Smooth muscle cell (in vitro differentiated cells): ENCODE measurements at regions not wholly inside any gene's neighbourhood (a gene's known extent, or its start where the extent isn't known, plus 50 kb on each side); places are given as distances from the start of the nearest gene placed in this dataset.

ENCODE experiments used
- DNase-seq: peaks from one replicate; lab custom pipeline; 2025; ENCODE audit not compliant: unreplicated experiment; lab: John Stamatoyannopoulos, UW
- H2AFZ ChIP-seq: fragments of 200-600 bp; sonication (generic); 2 replicates; pipeline ENCODE4 v1.6.0; 2016; ENCODE audit warnings: antibody characterized with exemption, low read depth, mild to moderate bottlenecking
- H3F3A ChIP-seq: fragments of 200-600 bp; sonication (generic); 2 replicates; pipeline ENCODE4 v1.6.0; 2017; ENCODE audit warnings: antibody characterized with exemption, low read depth
- H3K27ac ChIP-seq: fragments of 200-600 bp; sonication (generic); 2 replicates; pipeline ENCODE4 v1.5.1; 2016; ENCODE audit warnings: low read depth, mild to moderate bottlenecking
- H3K27me3 ChIP-seq: fragments of 200-600 bp; sonication (generic); 2 replicates; pipeline ENCODE4 v1.6.1; 2016; ENCODE audit warnings: low read depth, mild to moderate bottlenecking
- H3K36me3 ChIP-seq: fragments of 200-600 bp; sonication (generic); 2 replicates; pipeline ENCODE4 v1.5.1; 2016; ENCODE audit warnings: low read depth
- H3K4me1 ChIP-seq: fragments of 200-600 bp; sonication (generic); 2 replicates; pipeline ENCODE4 v1.5.1; 2016; ENCODE audit warnings: low read depth
- H3K4me2 ChIP-seq: fragments of 200-600 bp; sonication (generic); 2 replicates; pipeline ENCODE4 v1.6.0; 2016; ENCODE audit warnings: mild to moderate bottlenecking
- H3K4me3 ChIP-seq: fragments of 200-600 bp; sonication (generic); 2 replicates; pipeline ENCODE4 v1.5.1; 2016; ENCODE audit warnings: mild to moderate bottlenecking
- H3K79me2 ChIP-seq: fragments of 200-600 bp; sonication (generic); 2 replicates; pipeline ENCODE4 v1.6.0; 2016; ENCODE audit warnings: low read depth, mild to moderate bottlenecking
- H3K9ac ChIP-seq: fragments of 200-600 bp; sonication (generic); 2 replicates; pipeline ENCODE4 v1.6.0; 2016; ENCODE audit warnings: low read depth
- H3K9me3 ChIP-seq: fragments of 200-600 bp; sonication (generic); replicated peaks from 2 replicates; pipeline ENCODE4 v1.5.1; 2016; ENCODE audit warnings: low read depth
- H4K20me1 ChIP-seq: fragments of 200-600 bp; sonication (generic); 2 replicates; pipeline ENCODE4 v1.6.0; 2016; ENCODE audit warnings: low read depth
- WGBS: methylation state at CpG from one replicate; pipeline ENCODE4 v1.1.7; 2016; ENCODE audit warnings: low lambda C conversion rate; 5-methylcytosine and 5-hydroxymethylcytosine counted together
- TF ChIP-seq, protein P1 (sequence below): fragments of 200-600 bp; sonication (generic); IDR thresholded peaks from 2 replicates; pipeline ENCODE4 v1.5.1; 2017; ENCODE audit warnings: borderline replicate concordance, mild to moderate bottlenecking, antibody characterized with exemption; ENCODE audit not compliant: insufficient read depth, poor library complexity, severe bottlenecking

DNA sequence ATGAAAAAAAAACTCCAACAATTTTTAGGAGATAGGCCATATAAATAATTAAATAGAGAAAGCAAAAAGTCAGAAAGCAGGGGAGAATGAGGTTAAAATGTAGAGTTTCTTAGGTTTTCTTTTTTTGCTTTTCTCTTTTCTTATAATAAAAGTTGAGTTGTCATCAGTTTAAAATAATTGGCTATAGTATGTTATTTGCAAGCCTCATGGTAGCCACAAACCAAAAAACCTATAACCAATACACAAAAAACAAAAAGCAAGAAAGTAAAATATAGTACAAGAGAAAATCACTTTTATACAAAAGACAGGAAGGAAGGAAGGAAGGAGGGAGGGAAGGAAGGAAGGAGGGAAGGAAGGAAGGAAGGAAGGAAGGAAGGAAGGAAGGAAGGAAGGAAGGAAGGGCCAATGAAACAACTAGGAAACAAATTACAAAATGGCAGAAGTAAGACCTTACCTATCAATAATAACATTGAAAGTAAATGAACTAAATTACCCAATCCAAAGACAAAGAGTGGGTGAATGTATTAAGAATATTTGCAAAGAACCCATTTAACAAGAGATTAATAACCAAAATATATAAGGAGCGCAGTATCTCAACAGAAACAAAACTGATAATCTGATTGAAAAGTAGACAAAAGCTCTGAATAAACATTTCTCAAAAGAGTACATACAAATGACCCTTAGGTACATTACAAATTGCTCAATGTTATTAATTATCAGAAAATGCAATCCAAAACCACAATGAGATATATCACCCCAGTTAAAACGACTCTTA, 541.3 kb upstream of the LRRTM4 start:
- no peaks in the 10 kb centered on the region for H3K79me2 ChIP-seq
- H3K9ac ChIP-seq, result no peak overlapping the region
- H3K36me3 ChIP-seq, result no peaks in the 10 kb centered on the region
- no peak overlapping the region for H3K4me3 ChIP-seq
- no peak overlapping the region for H2AFZ ChIP-seq
- TF ChIP-seq, protein P1, sequence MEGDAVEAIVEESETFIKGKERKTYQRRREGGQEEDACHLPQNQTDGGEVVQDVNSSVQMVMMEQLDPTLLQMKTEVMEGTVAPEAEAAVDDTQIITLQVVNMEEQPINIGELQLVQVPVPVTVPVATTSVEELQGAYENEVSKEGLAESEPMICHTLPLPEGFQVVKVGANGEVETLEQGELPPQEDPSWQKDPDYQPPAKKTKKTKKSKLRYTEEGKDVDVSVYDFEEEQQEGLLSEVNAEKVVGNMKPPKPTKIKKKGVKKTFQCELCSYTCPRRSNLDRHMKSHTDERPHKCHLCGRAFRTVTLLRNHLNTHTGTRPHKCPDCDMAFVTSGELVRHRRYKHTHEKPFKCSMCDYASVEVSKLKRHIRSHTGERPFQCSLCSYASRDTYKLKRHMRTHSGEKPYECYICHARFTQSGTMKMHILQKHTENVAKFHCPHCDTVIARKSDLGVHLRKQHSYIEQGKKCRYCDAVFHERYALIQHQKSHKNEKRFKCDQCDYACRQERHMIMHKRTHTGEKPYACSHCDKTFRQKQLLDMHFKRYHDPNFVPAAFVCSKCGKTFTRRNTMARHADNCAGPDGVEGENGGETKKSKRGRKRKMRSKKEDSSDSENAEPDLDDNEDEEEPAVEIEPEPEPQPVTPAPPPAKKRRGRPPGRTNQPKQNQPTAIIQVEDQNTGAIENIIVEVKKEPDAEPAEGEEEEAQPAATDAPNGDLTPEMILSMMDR, result no peak
- H4K20me1 ChIP-seq, result no peaks in the 10 kb centered on the region
- H3K4me1 ChIP-seq, result no peaks in the 10 kb centered on the region
- H3K9me3 ChIP-seq, result no peaks in the 10 kb centered on the region
- H3K27me3 ChIP-seq, result no peaks in the 10 kb centered on the region
- no peak overlapping the region for H3K4me2 ChIP-seq
- no peaks in the 10 kb centered on the region for H3F3A ChIP-seq
- no peak for DNase-seq
- no peak overlapping the region for H3K27ac ChIP-seq
- WGBS, result 94% methylated on average over 2 of the region's 2 CpGs

DNA sequence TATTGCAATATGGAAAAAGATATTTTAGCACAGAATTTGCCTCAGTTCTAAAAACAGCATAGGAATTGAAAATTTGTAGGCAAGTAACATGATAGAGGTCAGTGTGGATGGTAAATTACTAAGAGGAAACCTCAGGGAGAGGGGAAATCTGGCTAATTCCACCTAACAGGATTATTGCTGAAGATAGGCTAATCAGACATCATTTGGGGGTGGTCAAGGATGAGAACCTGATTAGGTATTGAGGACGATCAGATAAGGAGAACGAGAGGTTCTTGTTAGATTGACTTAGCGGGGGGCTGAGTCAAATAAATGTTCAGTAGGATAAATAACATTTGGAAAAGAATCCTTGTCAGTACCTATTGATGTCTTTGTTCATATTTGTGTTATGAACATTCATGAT, 543.2 kb upstream of the LRRTM4 start:
- DNase-seq, result no peak
- Histone ChIP-seq H3K4me2 (no peak overlapping the region), H3K9ac (no peak overlapping the region), H2AFZ (no peak overlapping the region), H3K4me3 (no peak overlapping the region), H3K79me2 (no peaks in the 10 kb centered on the region), H3K4me1 (no peaks in the 10 kb centered on the region), H3K9me3 (no peaks in the 10 kb centered on the region), H3K36me3 (no peaks in the 10 kb centered on the region), H4K20me1 (no peaks in the 10 kb centered on the region), H3K27ac (no peak overlapping the region), H3F3A (no peaks in the 10 kb centered on the region), H3K27me3 (no peaks in the 10 kb centered on the region)
- 37% methylated on average over 3 of the region's 3 CpGs for WGBS
- TF ChIP-seq, protein P1, result no peak

DNA sequence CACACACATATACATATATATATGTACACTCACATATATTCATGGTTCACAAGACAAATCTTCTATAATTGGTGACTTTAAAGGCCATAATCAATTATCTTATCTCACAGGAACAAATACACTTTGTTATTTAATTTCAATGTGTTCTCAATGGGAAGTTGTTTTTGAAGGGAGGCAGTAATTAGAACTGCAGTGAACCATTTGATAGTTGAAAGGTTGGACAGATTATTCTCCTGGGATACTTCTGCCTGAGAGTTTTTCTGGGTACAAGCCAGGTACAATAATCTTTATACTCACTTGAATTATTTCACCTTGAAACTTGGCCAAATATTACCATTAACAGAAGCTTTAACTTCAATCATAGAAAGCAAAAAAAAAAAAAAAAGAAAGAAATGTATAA, 546.6 kb upstream of the LRRTM4 start:
- Histone ChIP-seq H3K9me3 (no peaks in the 10 kb centered on the region), H3K79me2 (no peaks in the 10 kb centered on the region), H3K4me1 (no peaks in the 10 kb centered on the region), H3K27me3 (no peaks in the 10 kb centered on the region), H2AFZ (no peak overlapping the region), H4K20me1 (no peaks in the 10 kb centered on the region), H3K27ac (no peak overlapping the region), H3K36me3 (no peaks in the 10 kb centered on the region), H3F3A (no peaks in the 10 kb centered on the region), H3K4me2 (no peak overlapping the region), H3K4me3 (no peak overlapping the region), H3K9ac (no peak overlapping the region)
- TF ChIP-seq, protein P1, result no peak
- no peak for DNase-seq

DNA sequence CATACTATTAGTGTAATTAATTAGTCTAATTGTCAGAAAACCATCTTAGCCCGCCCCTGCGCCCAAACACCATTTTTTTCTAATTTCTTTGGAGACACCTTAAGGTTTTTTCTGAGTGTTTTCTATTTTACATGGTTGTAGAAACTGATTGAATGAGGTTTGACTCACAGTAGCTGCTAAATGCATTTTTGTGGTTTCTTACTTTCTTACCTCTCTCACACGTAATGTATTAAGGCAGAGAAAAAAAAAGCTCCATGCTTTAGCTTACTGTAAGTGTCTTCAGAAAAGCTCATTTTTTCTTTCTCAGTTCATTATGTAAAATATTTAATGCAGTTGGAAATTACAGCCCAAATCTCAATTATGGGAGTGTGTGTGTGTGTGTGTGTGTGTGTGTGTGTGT, 548.5 kb upstream of the LRRTM4 start:
- no peak for DNase-seq
- Histone ChIP-seq H3K79me2 (no peaks in the 10 kb centered on the region), H3K9ac (no peak overlapping the region), H3F3A (no peaks in the 10 kb centered on the region), H4K20me1 (no peaks in the 10 kb centered on the region), H3K9me3 (no peaks in the 10 kb centered on the region), H3K36me3 (no peaks in the 10 kb centered on the region), H3K4me1 (no peaks in the 10 kb centered on the region), H2AFZ (no peak overlapping the region), H3K27ac (no peak overlapping the region), H3K4me2 (no peak overlapping the region), H3K4me3 (no peak overlapping the region), H3K27me3 (no peaks in the 10 kb centered on the region)
- TF ChIP-seq, protein P1, result no peak
- 74% methylated on average over 3 of the region's 3 CpGs for WGBS
